GM06990 (cell line): ENCODE measurements at regions not wholly inside any gene's neighbourhood (a gene's known extent, or its start where the extent isn't known, plus 50 kb on each side); places are given as distances from the start of the nearest gene placed in this dataset.

Experiments used
- DNase-seq: peaks from one replicate; pipeline ENCODE4 v3.0.0-alpha.2; 2011; ENCODE audit not compliant: insufficient read length; ENCODE audit errors: extremely low read depth
- H3K27me3 ChIP-seq: replicated peaks from 2 replicates; pipeline ENCODE4 v1.6.0; 2011; ENCODE audit warnings: low read length; ENCODE audit not compliant: control insufficient read depth, insufficient read depth
- H3K36me3 ChIP-seq: 2 replicates; pipeline ENCODE4 v1.5.1; 2011; ENCODE audit warnings: low read length; ENCODE audit not compliant: control insufficient read depth, insufficient read depth
- H3K4me3 ChIP-seq: replicated peaks from 2 replicates; pipeline ENCODE4 v1.5.1; 2011; ENCODE audit warnings: low read depth, mild to moderate bottlenecking, control low read depth, low read length
- TF ChIP-seq, protein P1 (sequence below): IDR thresholded peaks from 2 replicates; pipeline ENCODE4 v1.5.1; 2011; ENCODE audit warnings: low read length, control low read depth, mild to moderate bottlenecking, inconsistent platforms; ENCODE audit not compliant: insufficient read depth, poor library complexity, severe bottlenecking

GRCh38 chr14:61203081-61203753, 77.9 kb downstream of the TMEM30B start:
- Histone ChIP-seq H3K27me3 (no peaks in the 10 kb centered on the region), H3K4me3 (no peak overlapping the region), H3K36me3 (no peaks in the 10 kb centered on the region)
- DNase-seq, result no peak
- TF ChIP-seq, protein P1, sequence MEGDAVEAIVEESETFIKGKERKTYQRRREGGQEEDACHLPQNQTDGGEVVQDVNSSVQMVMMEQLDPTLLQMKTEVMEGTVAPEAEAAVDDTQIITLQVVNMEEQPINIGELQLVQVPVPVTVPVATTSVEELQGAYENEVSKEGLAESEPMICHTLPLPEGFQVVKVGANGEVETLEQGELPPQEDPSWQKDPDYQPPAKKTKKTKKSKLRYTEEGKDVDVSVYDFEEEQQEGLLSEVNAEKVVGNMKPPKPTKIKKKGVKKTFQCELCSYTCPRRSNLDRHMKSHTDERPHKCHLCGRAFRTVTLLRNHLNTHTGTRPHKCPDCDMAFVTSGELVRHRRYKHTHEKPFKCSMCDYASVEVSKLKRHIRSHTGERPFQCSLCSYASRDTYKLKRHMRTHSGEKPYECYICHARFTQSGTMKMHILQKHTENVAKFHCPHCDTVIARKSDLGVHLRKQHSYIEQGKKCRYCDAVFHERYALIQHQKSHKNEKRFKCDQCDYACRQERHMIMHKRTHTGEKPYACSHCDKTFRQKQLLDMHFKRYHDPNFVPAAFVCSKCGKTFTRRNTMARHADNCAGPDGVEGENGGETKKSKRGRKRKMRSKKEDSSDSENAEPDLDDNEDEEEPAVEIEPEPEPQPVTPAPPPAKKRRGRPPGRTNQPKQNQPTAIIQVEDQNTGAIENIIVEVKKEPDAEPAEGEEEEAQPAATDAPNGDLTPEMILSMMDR, result no peak

DNA sequence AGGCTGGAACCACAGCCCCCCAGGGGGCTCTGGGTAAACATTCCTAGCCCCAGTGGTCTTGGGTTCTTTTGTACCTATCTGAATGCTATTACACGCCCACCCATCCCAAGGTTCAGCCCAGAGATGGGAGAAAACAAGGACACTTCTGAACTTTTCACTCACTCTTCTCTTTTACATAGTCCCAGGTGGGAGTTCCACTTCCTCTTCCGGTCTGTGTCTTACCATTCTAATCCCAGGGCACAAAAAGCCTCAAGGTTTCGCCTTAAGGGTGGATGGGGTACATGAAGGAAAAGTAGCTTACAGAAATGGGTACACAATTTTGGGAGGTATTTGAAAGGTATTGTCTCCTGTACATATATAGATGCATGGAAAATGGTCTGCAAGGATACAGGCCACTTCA, 79.0 kb downstream of the TMEM30B start:
- DNase-seq, result no peak
- Histone ChIP-seq H3K36me3 (no peaks in the 10 kb centered on the region), H3K4me3 (no peak overlapping the region), H3K27me3 (no peaks in the 10 kb centered on the region)
- TF ChIP-seq, protein P1, result no peak

DNA sequence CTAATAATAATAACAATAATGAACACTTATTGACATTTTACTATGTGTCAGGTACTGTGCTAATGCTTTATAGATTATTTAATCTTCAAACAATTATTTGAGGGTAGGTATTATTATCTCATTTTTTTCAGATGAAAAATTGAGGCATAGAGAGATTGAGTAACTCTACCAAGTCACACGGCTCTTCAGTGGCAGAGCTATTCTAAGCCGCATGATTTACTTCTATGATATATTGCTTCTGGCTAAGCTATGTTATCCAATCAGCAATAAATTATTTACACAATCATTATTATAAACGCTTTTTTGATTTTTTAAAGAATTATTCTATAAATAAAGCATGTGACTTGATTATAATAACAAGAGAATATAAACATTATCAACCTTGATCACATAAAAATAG, 80.0 kb downstream of the TMEM30B start:
- Histone ChIP-seq H3K4me3 (no peak overlapping the region), H3K36me3 (no peaks in the 10 kb centered on the region), H3K27me3 (no peaks in the 10 kb centered on the region)
- DNase-seq, result no peak
- TF ChIP-seq, protein P1, result no peak

GRCh38 chr14:61197416-61197815, 83.7 kb downstream of the TMEM30B start:
- Histone ChIP-seq H3K4me3 (no peak overlapping the region), H3K36me3 (no peaks in the 10 kb centered on the region), H3K27me3 (no peaks in the 10 kb centered on the region)
- DNase-seq, result no peak
- TF ChIP-seq, protein P1, result no peak

DNA sequence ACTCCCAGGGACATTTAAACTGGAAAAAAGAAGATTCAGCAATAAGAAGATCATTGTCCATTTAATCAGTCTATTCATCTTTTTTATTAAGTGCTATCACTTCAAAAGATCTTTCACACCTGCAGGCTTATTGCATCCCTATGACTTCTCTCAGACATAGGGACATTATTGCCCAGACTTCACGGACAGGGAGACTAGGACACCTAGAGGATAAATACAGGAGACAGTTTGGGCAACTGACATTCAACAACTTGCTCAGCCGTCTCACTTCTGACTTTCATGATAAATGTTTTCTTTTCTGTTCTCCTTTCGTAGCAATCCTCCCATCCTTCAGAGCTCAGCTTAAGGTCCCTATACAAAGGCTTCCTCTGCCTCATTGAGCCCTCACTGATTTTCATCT, 84.3 kb downstream of the TMEM30B start:
- Histone ChIP-seq H3K27me3 (no peaks in the 10 kb centered on the region), H3K36me3 (no peaks in the 10 kb centered on the region), H3K4me3 (no peak overlapping the region)
- no peak for DNase-seq
- TF ChIP-seq, protein P1, result no peak

- Histone ChIP-seq H3K36me3 (no peaks in the 10 kb centered on the region), H3K4me3 (no peak overlapping the region), H3K27me3 (no peaks in the 10 kb centered on the region)
- TF ChIP-seq, protein P1, result no peak
- DNase-seq, result no peak
Observed at GRCh38 chr14:61196034-61196433, 85.1 kb downstream of the TMEM30B start.
